Hindlimb muscle (tissue), 1 donor: ENCODE measurements at regions not wholly inside any gene's neighbourhood (a gene's known extent, or its start where the extent isn't known, plus 50 kb on each side); places are given as distances from the start of the nearest gene placed in this dataset.

Experiments
- DNase-seq: peaks from one replicate; pipeline ENCODE4 v3.0.0-alpha.2; 2013

GRCh38 chr2:44879269-44880124, 62.0 kb upstream of the SIX3 start:
- no peak for DNase-seq

- DNase-seq: no peak
Measured at GRCh38 chr2:44880125-44880483, 61.4 kb upstream of the SIX3 start.

GRCh38 chr2:44881856-44882255, 59.6 kb upstream of the SIX3 start:
- DNase-seq: no peak

GRCh38 chr2:44883356-44883755, 58.1 kb upstream of the SIX3 start:
- no peak for DNase-seq

- DNase-seq: no peak
Measured at GRCh38 chr2:44884231-44884630, 57.3 kb upstream of the SIX3 start.

- DNase-seq: no peak
Measured at GRCh38 chr2:44884677-44885076, 56.8 kb upstream of the SIX3 start.

GRCh38 chr2:44886414-44886813, 55.1 kb upstream of the SIX3 start:
- peak; percentile 8 for DNase-seq

- no peak for DNase-seq
Measured at GRCh38 chr2:44889096-44889495, 52.4 kb upstream of the SIX3 start.
